ENCODE measurements at regions not wholly inside any gene's neighbourhood (a gene's known extent, or its start where the extent isn't known, plus 50 kb on each side); places are given as distances from the start of the nearest gene placed in this dataset.

GRCh38 chr4:30901461-30902451 lies 181.6 kb downstream of the PCDH7 start:
- WGBS (ENCODE audit: insufficient coverage, low coverage, low lambda C conversion rate, missing lambda C conversion rate): 45% methylated on average over 10 of the region's 10 CpGs
- no peak overlapping the region for H3K27ac ChIP-seq
- DNase-seq: no peak
- H3K36me3 ChIP-seq: no peaks in the 10 kb centered on the region
- no peak for ATAC-seq
- H3K27me3 ChIP-seq: no peaks in the 10 kb centered on the region
- intact Hi-C loops (cut with DNase I): no loop called here
- TF ChIP-seq POLR2A (IDR thresholded peaks at IDR 0.05) (no peak), CTCF (IDR thresholded peaks at IDR 0.05) (no peak)
- H3K9me3 ChIP-seq: no peaks in the 10 kb centered on the region
- no peaks in the 10 kb centered on the region for H3K4me1 ChIP-seq
- no peak overlapping the region for H3K4me3 ChIP-seq

GRCh38 chr4:30903502-30904214 lies 183.5 kb downstream of the PCDH7 start:
- no peaks in the 10 kb centered on the region for H3K36me3 ChIP-seq
- H3K4me3 ChIP-seq: no peak overlapping the region
- no peak for ATAC-seq
- no peaks in the 10 kb centered on the region for H3K4me1 ChIP-seq
- no peaks in the 10 kb centered on the region for H3K9me3 ChIP-seq
- no peak overlapping the region for H3K27ac ChIP-seq
- intact Hi-C loops (cut with DNase I): no loop called here
- DNase-seq: no peak
- TF ChIP-seq CTCF (IDR thresholded peaks at IDR 0.05) (no peak), POLR2A (IDR thresholded peaks at IDR 0.05) (no peak)
- no peaks in the 10 kb centered on the region for H3K27me3 ChIP-seq

GRCh38 chr4:30904215-30904555 lies 184.0 kb downstream of the PCDH7 start:
- no peak for TF ChIP-seq CTCF (IDR thresholded peaks at IDR 0.05)
- TF ChIP-seq POLR2A (IDR thresholded peaks at IDR 0.05): no peak
- intact Hi-C loops (cut with DNase I): no loop called here
- no peaks in the 10 kb centered on the region for H3K36me3 ChIP-seq
- ATAC-seq (no peak), DNase-seq (no peak)
- H3K4me1 ChIP-seq: no peaks in the 10 kb centered on the region
- H3K27ac ChIP-seq: no peak overlapping the region
- H3K4me3 ChIP-seq: no peak overlapping the region
- 44% methylated on average over 2 of the region's 2 CpGs for WGBS (ENCODE audit: insufficient coverage, low coverage, low lambda C conversion rate, missing lambda C conversion rate)
- no peaks in the 10 kb centered on the region for H3K9me3 ChIP-seq
- H3K27me3 ChIP-seq: no peaks in the 10 kb centered on the region

DNA sequence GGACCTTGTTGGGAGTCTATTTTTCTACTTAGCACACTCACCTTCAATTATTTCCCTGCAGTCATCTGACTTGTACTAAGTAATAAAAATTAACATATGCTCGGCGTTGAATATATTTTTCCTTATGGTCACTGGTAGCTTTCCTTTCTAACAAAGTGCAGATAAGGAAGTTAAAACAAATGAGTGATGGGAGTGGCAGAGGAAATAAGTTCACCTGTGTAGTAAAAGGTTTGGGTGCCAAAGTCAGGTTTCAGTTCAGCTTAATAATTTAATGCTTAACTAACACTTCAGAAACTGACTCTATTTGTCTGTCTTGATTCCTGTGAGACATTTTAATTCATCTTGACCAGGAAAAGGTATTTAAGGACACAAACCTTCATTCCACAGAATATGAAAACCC lies 184.4 kb downstream of the PCDH7 start:
- H3K9me3 ChIP-seq: no peaks in the 10 kb centered on the region
- WGBS (ENCODE audit: insufficient coverage, low coverage, low lambda C conversion rate, missing lambda C conversion rate): 68% methylated on average over 2 of the region's 2 CpGs

More for the DNA sequence above, 184.4 kb downstream of the PCDH7 start:
- DNase-seq: no peak
- TF ChIP-seq CTCF (IDR thresholded peaks at IDR 0.05) (no peak), POLR2A (IDR thresholded peaks at IDR 0.05) (no peak)
- Histone ChIP-seq H3K27ac (no peak overlapping the region), H3K4me1 (no peaks in the 10 kb centered on the region), H3K4me3 (no peak overlapping the region), H3K36me3 (no peaks in the 10 kb centered on the region), H3K27me3 (no peaks in the 10 kb centered on the region)
- ATAC-seq: no peak
- intact Hi-C loops (cut with DNase I): no loop called here

Data from right lobe of liver (tissue), 6 donors.